ENCODE measurements at regions not wholly inside any gene's neighbourhood (a gene's known extent, or its start where the extent isn't known, plus 50 kb on each side); places are given as distances from the start of the nearest gene placed in this dataset.

DNA sequence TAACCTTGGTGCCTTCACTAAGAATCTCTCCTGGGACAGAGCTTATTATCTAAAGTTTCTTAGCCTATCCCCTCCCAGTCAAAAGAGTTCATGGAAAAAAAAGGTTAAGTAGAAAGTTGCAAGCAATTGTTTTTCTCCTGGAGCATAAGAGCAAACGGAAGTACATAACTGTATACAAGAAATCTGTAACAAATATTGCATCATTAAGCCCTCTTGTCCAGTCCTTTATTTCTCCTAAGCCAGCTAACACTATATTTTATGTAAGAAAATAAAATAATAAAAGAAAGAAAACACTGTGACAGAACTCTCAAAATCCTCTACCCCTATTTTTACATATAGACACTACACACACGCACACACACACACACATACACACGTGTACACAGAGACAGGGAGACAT is 255.3 kb downstream of the NAF1 start:
- H3K9me3 ChIP-seq (ENCODE audit: control insufficient read depth in 3 of 3, low read length in 3 of 3) = peaks cover 1 to 5% (median 4%) of the 10 kb centered on the region in 3 donors
- no peak overlapping the region for H3K4me3 ChIP-seq (ENCODE audit: low read length in 3 of 3)
- H3K4me1 ChIP-seq (ENCODE audit: control insufficient read depth in 3 of 3, insufficient read depth in 3 of 3, low read length in 3 of 3) = no peaks in the 10 kb centered on the region
- no peak overlapping the region for H3K9ac ChIP-seq (ENCODE audit: low read depth in 1 of 3, low read length in 3 of 3)
- no peak overlapping the region for H3K27ac ChIP-seq (ENCODE audit: low read depth, low read length)
- no peaks in the 10 kb centered on the region for H3K36me3 ChIP-seq (ENCODE audit: control insufficient read depth in 3 of 3, insufficient read depth in 3 of 3, low read length in 3 of 3)
- H3K27me3 ChIP-seq (ENCODE audit: control insufficient read depth in 3 of 3, insufficient read depth in 3 of 3, low read length in 3 of 3) = peaks cover 0 to 2% (median 0%) of the 10 kb centered on the region in 3 donors

DNA sequence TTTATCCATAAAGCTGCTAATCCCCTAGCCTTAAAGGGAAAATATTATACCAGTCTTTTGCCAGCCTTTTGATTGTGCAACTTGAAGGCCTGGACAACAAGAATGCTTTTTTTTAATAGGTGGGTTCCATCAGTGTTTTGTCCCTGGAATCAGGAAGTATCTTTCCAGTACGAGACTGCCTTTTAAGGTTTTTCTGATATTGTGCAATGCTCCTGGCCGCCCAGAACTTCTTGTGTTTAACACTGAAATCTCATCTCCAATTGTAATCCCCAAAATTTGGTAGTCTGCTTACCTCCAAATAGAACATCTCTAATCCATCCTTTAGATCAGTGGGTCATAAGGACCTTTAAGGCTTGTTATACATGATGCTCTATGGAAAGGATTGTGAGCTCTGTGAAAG is 256.7 kb downstream of the NAF1 start:
- H3K27ac ChIP-seq (ENCODE audit: low read depth, low read length) = no peak overlapping the region
- H3K27me3 ChIP-seq (ENCODE audit: control insufficient read depth in 3 of 3, insufficient read depth in 3 of 3, low read length in 3 of 3) = peaks cover 0 to 2% (median 0%) of the 10 kb centered on the region in 3 donors
- peaks cover 0 to 7% (median 0%) of the 10 kb centered on the region in 3 donors for H3K9me3 ChIP-seq (ENCODE audit: control insufficient read depth in 3 of 3, low read length in 3 of 3)
- H3K36me3 ChIP-seq (ENCODE audit: control insufficient read depth in 3 of 3, insufficient read depth in 3 of 3, low read length in 3 of 3) = no peaks in the 10 kb centered on the region
- no peaks in the 10 kb centered on the region for H3K4me1 ChIP-seq (ENCODE audit: control insufficient read depth in 3 of 3, insufficient read depth in 3 of 3, low read length in 3 of 3)
- no peak overlapping the region for H3K4me3 ChIP-seq (ENCODE audit: low read length in 3 of 3)
- H3K9ac ChIP-seq (ENCODE audit: low read depth in 1 of 3, low read length in 3 of 3) = no peak overlapping the region

DNA sequence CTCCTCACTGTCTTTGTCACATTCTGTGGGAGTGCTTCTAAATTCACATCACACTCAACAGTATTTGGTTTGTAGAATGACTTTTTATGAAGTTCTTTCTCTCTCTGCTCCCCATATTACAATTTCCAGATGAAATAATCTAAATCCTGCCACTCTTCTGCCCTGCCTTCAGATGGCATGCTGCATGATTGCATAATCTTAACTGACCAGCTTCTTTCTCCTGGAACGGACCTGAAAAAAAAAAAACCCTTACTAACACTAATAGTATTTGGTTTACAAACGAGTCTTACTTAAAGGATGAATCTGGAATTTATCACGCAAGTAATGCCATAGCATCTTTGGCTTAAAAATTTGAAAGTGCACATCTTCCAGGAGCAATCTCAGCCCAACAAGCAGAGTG is 272.3 kb downstream of the NAF1 start:
- Histone ChIP-seq H3K9me3 (ENCODE audit: control insufficient read depth in 3 of 3, low read length in 3 of 3) (no peaks in the 10 kb centered on the region), H3K4me1 (ENCODE audit: control insufficient read depth in 3 of 3, insufficient read depth in 3 of 3, low read length in 3 of 3) (no peaks in the 10 kb centered on the region), H3K27ac (ENCODE audit: low read depth, low read length) (no peak overlapping the region), H3K27me3 (ENCODE audit: control insufficient read depth in 3 of 3, insufficient read depth in 3 of 3, low read length in 3 of 3) (no peaks in the 10 kb centered on the region), H3K9ac (ENCODE audit: low read depth in 1 of 3, low read length in 3 of 3) (no peak overlapping the region), H3K36me3 (ENCODE audit: control insufficient read depth in 3 of 3, insufficient read depth in 3 of 3, low read length in 3 of 3) (no peaks in the 10 kb centered on the region), H3K4me3 (ENCODE audit: low read length in 3 of 3) (no peak overlapping the region)

DNA sequence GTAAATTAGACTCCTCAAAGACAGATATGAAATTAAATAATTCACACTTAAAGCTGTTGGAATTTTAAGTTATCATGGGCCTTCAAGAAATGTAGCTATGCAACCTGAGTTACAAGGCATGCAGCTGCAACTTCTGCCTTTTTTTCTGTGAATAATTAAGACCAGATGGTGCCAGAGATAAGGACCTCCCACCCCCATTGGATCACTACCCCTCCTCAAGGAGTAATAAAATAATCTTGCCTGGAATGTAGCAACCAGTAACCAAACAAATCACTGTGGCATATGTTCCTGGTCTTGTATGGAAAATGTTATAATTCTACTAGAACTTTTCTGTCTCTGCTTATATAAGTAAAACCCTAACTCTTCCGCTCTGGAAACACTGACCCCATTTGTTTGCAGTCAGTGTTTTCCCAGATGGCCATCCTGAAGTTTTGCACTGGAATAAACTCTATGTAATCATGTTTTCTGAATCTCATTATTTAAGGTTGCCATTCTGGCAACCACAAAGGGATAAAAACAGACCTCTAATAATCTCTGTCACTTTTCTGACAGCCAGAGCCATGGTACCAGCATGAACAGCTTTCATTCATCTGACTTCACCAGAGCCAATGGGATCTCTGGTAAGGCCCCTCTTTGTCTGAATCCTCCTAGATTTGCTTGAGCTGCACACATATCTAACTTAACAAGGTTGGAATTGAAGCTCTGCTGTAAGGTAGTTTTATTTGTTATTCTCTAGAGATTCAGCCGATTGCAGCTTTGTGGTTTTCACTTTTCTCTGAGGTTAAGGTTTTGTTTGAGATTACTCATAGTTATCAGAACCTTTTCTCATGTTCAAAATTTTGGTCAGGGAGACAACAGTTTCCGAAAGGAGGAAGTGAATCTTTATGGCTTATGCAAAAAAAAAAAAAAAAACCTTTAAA is 274.6 kb downstream of the NAF1 start:
- Histone ChIP-seq H3K9ac (ENCODE audit: low read depth in 1 of 3, low read length in 3 of 3) (no peak overlapping the region), H3K9me3 (ENCODE audit: control insufficient read depth in 3 of 3, low read length in 3 of 3) (no peaks in the 10 kb centered on the region), H3K36me3 (ENCODE audit: control insufficient read depth in 3 of 3, insufficient read depth in 3 of 3, low read length in 3 of 3) (no peaks in the 10 kb centered on the region), H3K4me3 (ENCODE audit: low read length in 3 of 3) (no peak overlapping the region), H3K27ac (ENCODE audit: low read depth, low read length) (no peak overlapping the region), H3K4me1 (ENCODE audit: control insufficient read depth in 3 of 3, insufficient read depth in 3 of 3, low read length in 3 of 3) (no peaks in the 10 kb centered on the region), H3K27me3 (ENCODE audit: control insufficient read depth in 3 of 3, insufficient read depth in 3 of 3, low read length in 3 of 3) (no peaks in the 10 kb centered on the region)

DNA sequence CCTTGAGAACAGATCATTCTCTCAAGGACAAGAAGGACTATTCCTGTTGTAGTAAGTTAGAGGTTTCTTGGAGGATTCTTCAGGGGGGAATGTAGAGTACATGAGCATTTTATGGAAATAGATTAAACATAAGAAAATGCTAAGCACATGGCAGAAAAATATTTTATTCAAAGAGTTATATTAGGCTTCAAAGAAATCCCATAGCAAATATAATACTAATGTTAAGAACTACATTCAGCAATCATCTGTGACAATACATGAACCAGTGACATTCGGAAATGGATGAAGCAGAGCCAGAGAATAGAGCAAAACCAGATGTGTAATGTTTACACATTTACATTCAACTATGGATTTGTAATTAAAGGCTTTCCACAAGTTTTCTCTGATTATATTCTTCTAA is 288.6 kb downstream of the NAF1 start:
- Histone ChIP-seq H3K9me3 (ENCODE audit: control insufficient read depth in 3 of 3, low read length in 3 of 3) (no peaks in the 10 kb centered on the region), H3K27ac (ENCODE audit: low read depth, low read length) (no peak overlapping the region), H3K9ac (ENCODE audit: low read depth in 1 of 3, low read length in 3 of 3) (no peak overlapping the region)

DNA sequence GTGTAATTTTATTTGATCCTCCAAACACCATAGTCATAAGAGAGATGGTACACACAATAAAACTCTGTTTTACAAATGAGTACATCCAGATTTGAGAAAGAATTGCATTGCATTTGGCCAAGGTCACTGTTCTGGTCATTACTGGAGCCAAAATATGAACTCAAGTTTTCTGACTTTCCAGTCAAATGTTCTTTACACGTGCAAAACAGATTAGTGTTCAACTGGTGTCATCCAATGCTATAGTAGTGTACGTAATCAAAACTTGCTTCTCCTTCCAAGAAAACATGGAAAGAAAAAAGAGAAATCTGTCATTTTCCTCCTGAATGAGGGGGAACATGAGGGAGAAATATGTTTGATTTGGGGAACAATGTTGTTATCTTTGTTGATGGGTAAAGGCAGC is 291.9 kb downstream of the NAF1 start:
- Histone ChIP-seq H3K4me3 (ENCODE audit: low read length in 3 of 3) (no peak overlapping the region), H3K9ac (ENCODE audit: low read depth in 1 of 3, low read length in 3 of 3) (no peak overlapping the region), H3K36me3 (ENCODE audit: control insufficient read depth in 3 of 3, insufficient read depth in 3 of 3, low read length in 3 of 3) (no peaks in the 10 kb centered on the region), H3K27me3 (ENCODE audit: control insufficient read depth in 3 of 3, insufficient read depth in 3 of 3, low read length in 3 of 3) (no peaks in the 10 kb centered on the region), H3K9me3 (ENCODE audit: control insufficient read depth in 3 of 3, low read length in 3 of 3) (no peaks in the 10 kb centered on the region), H3K27ac (ENCODE audit: low read depth, low read length) (no peak overlapping the region), H3K4me1 (ENCODE audit: control insufficient read depth in 3 of 3, insufficient read depth in 3 of 3, low read length in 3 of 3) (no peaks in the 10 kb centered on the region)

More for the DNA sequence above, 288.6 kb downstream of the NAF1 start:
- no peaks in the 10 kb centered on the region for H3K4me1 ChIP-seq (ENCODE audit: control insufficient read depth in 3 of 3, insufficient read depth in 3 of 3, low read length in 3 of 3)
- H3K27me3 ChIP-seq (ENCODE audit: control insufficient read depth in 3 of 3, insufficient read depth in 3 of 3, low read length in 3 of 3) = no peaks in the 10 kb centered on the region
- no peaks in the 10 kb centered on the region for H3K36me3 ChIP-seq (ENCODE audit: control insufficient read depth in 3 of 3, insufficient read depth in 3 of 3, low read length in 3 of 3)
- H3K4me3 ChIP-seq (ENCODE audit: low read length in 3 of 3) = no peak overlapping the region

DNA sequence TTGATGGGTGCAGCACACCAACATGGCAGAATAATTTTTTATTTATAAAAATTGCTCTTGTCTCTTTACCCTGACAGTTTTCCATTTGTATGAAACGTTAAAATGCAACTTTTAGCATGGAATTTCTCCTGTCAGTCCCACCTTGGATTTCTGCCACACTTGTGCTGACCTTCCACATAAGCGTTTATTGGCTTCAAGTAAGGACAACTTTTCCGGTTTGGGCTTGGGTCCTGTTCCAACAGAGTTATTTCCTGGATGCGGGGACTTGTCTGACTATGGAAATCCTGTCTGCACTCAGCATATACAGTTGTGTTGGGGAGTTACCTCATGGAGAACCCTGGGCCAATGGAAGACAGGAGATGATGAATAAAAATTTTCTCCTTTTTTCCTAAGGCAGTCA is 294.7 kb downstream of the NAF1 start:
- no peaks in the 10 kb centered on the region for H3K36me3 ChIP-seq (ENCODE audit: control insufficient read depth in 3 of 3, insufficient read depth in 3 of 3, low read length in 3 of 3)
- H3K9me3 ChIP-seq (ENCODE audit: control insufficient read depth in 3 of 3, low read length in 3 of 3) = no peaks in the 10 kb centered on the region
- H3K4me1 ChIP-seq (ENCODE audit: control insufficient read depth in 3 of 3, insufficient read depth in 3 of 3, low read length in 3 of 3) = no peaks in the 10 kb centered on the region

DNA sequence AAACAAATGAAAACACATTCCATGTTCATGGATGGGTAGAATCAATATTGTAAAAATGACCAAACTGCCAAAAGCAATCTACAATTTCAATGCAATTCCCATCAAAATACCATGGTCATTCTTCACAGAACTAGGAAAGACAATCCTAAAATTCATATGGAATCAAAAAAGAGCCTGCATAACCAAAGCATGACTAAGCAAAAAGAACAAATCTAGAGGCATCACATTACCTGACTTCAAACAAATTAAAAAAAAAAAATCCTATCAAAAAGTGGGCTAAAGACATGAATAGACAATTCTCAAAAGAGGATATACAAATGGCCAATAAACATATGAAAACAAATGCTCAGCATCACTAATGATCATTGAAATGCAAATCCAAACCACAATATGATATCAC is 297.5 kb downstream of the NAF1 start:
- Histone ChIP-seq H3K4me3 (ENCODE audit: low read length in 3 of 3) (no peak overlapping the region), H3K9me3 (ENCODE audit: control insufficient read depth in 3 of 3, low read length in 3 of 3) (no peaks in the 10 kb centered on the region), H3K27me3 (ENCODE audit: control insufficient read depth in 3 of 3, insufficient read depth in 3 of 3, low read length in 3 of 3) (no peaks in the 10 kb centered on the region), H3K36me3 (ENCODE audit: control insufficient read depth in 3 of 3, insufficient read depth in 3 of 3, low read length in 3 of 3) (no peaks in the 10 kb centered on the region), H3K4me1 (ENCODE audit: control insufficient read depth in 3 of 3, insufficient read depth in 3 of 3, low read length in 3 of 3) (no peaks in the 10 kb centered on the region), H3K9ac (ENCODE audit: low read depth in 1 of 3, low read length in 3 of 3) (no peak overlapping the region), H3K27ac (ENCODE audit: low read depth, low read length) (no peak overlapping the region)

More for the DNA sequence above, 294.7 kb downstream of the NAF1 start:
- Histone ChIP-seq H3K4me3 (ENCODE audit: low read length in 3 of 3) (no peak overlapping the region), H3K9ac (ENCODE audit: low read depth in 1 of 3, low read length in 3 of 3) (no peak overlapping the region), H3K27ac (ENCODE audit: low read depth, low read length) (no peak overlapping the region), H3K27me3 (ENCODE audit: control insufficient read depth in 3 of 3, insufficient read depth in 3 of 3, low read length in 3 of 3) (no peaks in the 10 kb centered on the region)

DNA sequence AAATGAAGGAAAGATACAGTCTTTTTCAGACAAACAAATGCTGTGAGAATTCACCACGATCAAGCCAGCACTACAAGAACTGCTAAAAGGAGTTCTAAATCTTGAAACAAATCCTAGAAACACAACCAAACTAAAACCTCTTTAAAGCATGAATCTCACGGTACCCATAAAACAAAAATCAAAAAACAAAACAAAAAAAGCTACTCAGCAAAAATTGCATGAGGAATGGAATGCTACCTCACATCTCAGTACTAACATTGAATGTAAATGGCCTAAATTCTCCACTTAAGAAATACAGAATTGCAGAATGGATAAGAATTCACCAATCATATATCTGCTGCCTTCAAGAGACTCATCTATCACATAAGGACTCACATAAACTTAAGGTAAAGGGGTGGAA is 300.1 kb downstream of the NAF1 start:
- H3K36me3 ChIP-seq (ENCODE audit: control insufficient read depth in 3 of 3, insufficient read depth in 3 of 3, low read length in 3 of 3) = no peaks in the 10 kb centered on the region
- H3K4me3 ChIP-seq (ENCODE audit: low read length in 3 of 3) = no peak overlapping the region
- no peaks in the 10 kb centered on the region for H3K4me1 ChIP-seq (ENCODE audit: control insufficient read depth in 3 of 3, insufficient read depth in 3 of 3, low read length in 3 of 3)
- no peak overlapping the region for H3K9ac ChIP-seq (ENCODE audit: low read depth in 1 of 3, low read length in 3 of 3)
- H3K27me3 ChIP-seq (ENCODE audit: control insufficient read depth in 3 of 3, insufficient read depth in 3 of 3, low read length in 3 of 3) = no peaks in the 10 kb centered on the region
- no peak overlapping the region for H3K27ac ChIP-seq (ENCODE audit: low read depth, low read length)
- H3K9me3 ChIP-seq (ENCODE audit: control insufficient read depth in 3 of 3, low read length in 3 of 3) = no peaks in the 10 kb centered on the region

DNA sequence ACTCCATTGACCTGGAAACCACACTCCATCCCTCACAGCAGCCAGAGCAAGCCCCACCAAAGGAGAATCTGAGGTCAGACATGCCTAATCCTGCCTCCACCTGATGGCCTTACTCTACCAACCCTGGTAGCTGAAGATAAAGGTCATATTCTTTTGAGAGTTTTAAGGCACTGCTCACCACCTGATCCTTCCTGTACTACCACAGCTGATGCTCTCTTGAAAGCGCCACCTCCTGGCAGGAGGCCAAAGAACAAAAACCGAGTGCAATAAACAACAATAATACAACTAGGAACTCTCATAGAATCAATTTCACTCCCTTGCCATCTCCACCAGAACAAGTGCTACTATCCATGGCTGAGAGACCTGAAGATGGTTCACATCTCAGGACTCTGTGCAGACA is 301.6 kb downstream of the NAF1 start:
- Histone ChIP-seq H3K36me3 (ENCODE audit: control insufficient read depth in 3 of 3, insufficient read depth in 3 of 3, low read length in 3 of 3) (no peaks in the 10 kb centered on the region), H3K27me3 (ENCODE audit: control insufficient read depth in 3 of 3, insufficient read depth in 3 of 3, low read length in 3 of 3) (no peaks in the 10 kb centered on the region), H3K9ac (ENCODE audit: low read depth in 1 of 3, low read length in 3 of 3) (no peak overlapping the region), H3K4me1 (ENCODE audit: control insufficient read depth in 3 of 3, insufficient read depth in 3 of 3, low read length in 3 of 3) (no peaks in the 10 kb centered on the region), H3K27ac (ENCODE audit: low read depth, low read length) (no peak overlapping the region), H3K4me3 (ENCODE audit: low read length in 3 of 3) (no peak overlapping the region), H3K9me3 (ENCODE audit: control insufficient read depth in 3 of 3, low read length in 3 of 3) (no peaks in the 10 kb centered on the region)
